Activated CD8-positive, alpha-beta memory T cell treated with anti-CD3 and anti-CD28 coated beads, Interleukin-2, amount 10 ng/mL, durations not matched to agents 7 days and 5 days (primary cell): ENCODE measurements at regions not wholly inside any gene's neighbourhood (a gene's known extent, or its start where the extent isn't known, plus 50 kb on each side); places are given as distances from the start of the nearest gene placed in this dataset.

Source experiments
- ATAC-seq: fragments of 150-1000 bp; cut with Tn5 transposase; one replicate; pipeline ENCODE4 v1.10.0; 2021; ENCODE audit warnings: moderate library complexity
- CTCF ChIA-PET: fragments of 350-600 bp; sonication (Branson Sonifier 250); formaldehyde crosslinking; loops from one replicate; lab custom pipeline; 2021; ENCODE audit warnings: antibody characterized with exemption; lab: Charles Lee
- DNase-seq: peaks from one replicate; pipeline ENCODE4 v3.0.0-alpha.2; 2020
- H3K27ac Mint-ChIP-seq: one replicate; pipeline ENCODE4 v1.8.0; 2021; ENCODE audit warnings: mild to moderate bottlenecking, mixed read lengths
- H3K27me3 Mint-ChIP-seq: one replicate; pipeline ENCODE4 v1.8.0; 2021; ENCODE audit warnings: mixed read lengths
- H3K36me3 Mint-ChIP-seq: one replicate; pipeline ENCODE4 v1.8.0; 2021; ENCODE audit warnings: mild to moderate bottlenecking, mixed read lengths
- H3K4me1 Mint-ChIP-seq: one replicate; pipeline ENCODE4 v1.8.0; 2021; ENCODE audit warnings: mixed read lengths
- H3K4me3 Mint-ChIP-seq: one replicate; pipeline ENCODE4 v1.8.0; 2021; ENCODE audit warnings: mild to moderate bottlenecking, moderate library complexity, mixed read lengths
- H3K9me3 Mint-ChIP-seq: one replicate; pipeline ENCODE4 v1.8.0; 2022; ENCODE audit warnings: low read depth, mixed read lengths

DNA sequence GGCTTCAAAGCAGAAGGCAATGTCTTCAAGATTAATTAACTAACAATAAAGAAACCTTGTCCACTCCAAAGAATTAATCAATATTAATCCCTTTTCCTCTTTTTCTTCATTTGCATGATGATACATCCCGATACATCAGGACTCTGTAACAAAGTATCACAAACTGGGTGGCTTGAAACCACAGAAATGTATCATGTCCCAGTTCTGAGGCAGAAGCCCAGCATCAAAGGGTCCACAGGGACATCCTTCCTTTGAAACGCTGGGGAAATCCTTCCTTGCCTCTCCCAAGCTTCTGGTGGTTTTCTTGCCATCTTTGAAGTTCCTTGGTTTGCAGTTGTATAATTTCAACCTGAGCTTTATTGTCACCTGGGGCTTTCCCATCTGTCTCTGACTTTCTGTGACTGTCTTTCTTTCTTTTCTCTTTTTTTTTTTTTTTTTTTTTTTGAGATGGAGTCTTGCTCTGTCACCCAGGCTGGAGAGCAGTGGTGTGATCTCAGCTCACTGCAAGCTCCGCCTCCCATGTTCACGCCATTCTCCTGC lies 210.2 kb upstream of the ADARB2 start:
- Mint-ChIP-seq H3K27me3 (no peaks in the 10 kb centered on the region), H3K9me3 (peaks cover 12% of the 10 kb centered on the region), H3K4me3 (no peak overlapping the region), H3K4me1 (peaks cover 12% of the 10 kb centered on the region), H3K36me3 (no peaks in the 10 kb centered on the region), H3K27ac (no peak overlapping the region)
- ATAC-seq (no peak), DNase-seq (no peak)
- CTCF ChIA-PET, result no interaction called here

DNA sequence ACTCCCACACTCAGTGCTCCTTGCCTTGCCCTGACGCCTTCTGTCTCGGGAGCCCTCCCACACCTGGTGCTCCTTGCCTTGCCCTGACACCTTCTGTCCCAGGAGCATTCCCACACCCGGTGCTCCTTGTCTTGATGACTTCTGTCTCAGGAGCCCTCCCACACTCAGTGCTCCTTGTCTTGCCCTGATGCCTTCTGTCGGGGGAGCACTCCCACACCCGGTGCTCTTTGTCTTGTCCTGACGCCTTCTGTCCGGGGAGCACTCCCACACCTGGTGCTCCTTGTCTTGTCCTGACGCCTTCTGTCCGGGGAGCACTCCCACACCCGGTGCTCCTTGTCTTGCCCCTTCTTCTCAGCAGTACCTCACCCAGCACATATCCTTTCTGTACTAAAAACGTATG lies 207.2 kb upstream of the ADARB2 start:
- no peak for ATAC-seq
- no peak for DNase-seq
- Mint-ChIP-seq H3K4me1 (peaks cover 15% of the 10 kb centered on the region), H3K27ac (no peak overlapping the region), H3K4me3 (no peak overlapping the region), H3K36me3 (no peaks in the 10 kb centered on the region), H3K27me3 (no peaks in the 10 kb centered on the region), H3K9me3 (peaks cover 12% of the 10 kb centered on the region)
- CTCF ChIA-PET, result no interaction called here

DNA sequence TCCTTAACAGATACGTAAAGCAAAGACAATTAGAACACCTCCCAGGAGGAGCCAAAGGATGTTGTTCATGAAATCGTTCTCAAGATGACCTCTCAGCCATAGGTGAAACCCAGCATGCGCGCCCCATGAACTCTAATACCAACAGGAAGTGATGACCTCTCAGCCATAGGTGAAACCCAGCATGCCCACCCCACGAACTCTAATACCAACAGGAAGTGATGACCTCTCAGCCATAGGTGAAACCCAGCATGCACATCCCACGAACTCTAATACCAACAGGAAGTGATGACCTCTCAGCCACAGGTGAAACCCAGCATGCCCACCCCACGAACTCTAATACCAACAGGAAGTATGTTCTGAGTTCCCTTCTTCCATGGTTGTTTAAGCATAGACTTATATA lies 205.2 kb upstream of the ADARB2 start:
- DNase-seq, result no peak
- Mint-ChIP-seq H3K4me1 (peaks cover 25% of the 10 kb centered on the region), H3K27ac (no peak overlapping the region), H3K9me3 (peaks cover 10% of the 10 kb centered on the region), H3K27me3 (no peaks in the 10 kb centered on the region), H3K4me3 (no peak overlapping the region), H3K36me3 (no peaks in the 10 kb centered on the region)
- no peak for ATAC-seq
- CTCF ChIA-PET, result no interaction called here

DNA sequence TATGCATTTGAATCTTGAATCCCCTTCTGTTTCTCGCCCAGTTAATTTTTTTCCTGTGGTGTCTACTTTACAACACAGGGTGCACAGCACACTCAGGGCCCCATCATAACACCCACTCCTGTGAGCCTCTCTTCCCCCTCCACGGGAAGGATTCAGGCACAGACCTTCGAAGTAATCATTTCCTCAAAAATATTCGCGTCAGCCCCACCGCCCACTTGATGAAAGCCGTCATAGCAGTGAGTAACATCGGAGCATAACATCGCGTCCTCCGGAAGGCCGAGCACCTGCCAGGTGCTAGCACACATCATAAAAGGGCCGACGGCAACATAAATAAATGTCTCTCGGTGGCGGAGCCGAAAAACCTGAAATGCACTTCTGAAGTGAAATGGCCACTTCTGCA lies 201.7 kb upstream of the ADARB2 start:
- Mint-ChIP-seq H3K4me3 (peak overlapping the region; percentile 56), H3K9me3 (peaks cover 5% of the 10 kb centered on the region), H3K4me1 (peaks cover 21% of the 10 kb centered on the region), H3K36me3 (no peaks in the 10 kb centered on the region), H3K27ac (peak overlapping the region; percentile 87), H3K27me3 (no peaks in the 10 kb centered on the region)
- no peak for DNase-seq
- peak; percentile 20 for ATAC-seq
- CTCF ChIA-PET, result no interaction called here

DNA sequence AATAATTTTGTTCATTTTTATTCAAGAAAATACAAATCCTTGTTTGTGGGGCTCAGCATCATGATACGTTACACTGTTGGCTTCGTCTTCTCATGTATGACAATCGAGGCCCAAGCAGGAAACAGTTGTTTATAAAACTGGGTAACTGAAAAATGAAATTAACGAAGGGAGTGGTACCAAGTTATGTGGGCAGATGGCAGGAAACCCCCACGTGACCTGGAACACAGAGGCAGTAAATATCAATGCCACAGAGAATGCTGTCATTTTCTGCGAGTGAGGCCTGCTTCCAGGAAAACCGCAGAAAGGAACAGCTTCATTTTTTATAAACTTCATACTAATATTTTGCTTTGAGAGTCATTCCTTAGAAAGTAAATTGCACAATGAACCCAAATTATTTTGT lies 201.0 kb upstream of the ADARB2 start:
- DNase-seq (peak; percentile 69), ATAC-seq (peak; percentile 61)
- Mint-ChIP-seq H3K4me1 (peaks cover 21% of the 10 kb centered on the region), H3K4me3 (no peak overlapping the region), H3K9me3 (peaks cover 1% of the 10 kb centered on the region), H3K36me3 (no peaks in the 10 kb centered on the region), H3K27me3 (no peaks in the 10 kb centered on the region), H3K27ac (peak overlapping the region; percentile 56)
- CTCF ChIA-PET, result no interaction called here

DNA sequence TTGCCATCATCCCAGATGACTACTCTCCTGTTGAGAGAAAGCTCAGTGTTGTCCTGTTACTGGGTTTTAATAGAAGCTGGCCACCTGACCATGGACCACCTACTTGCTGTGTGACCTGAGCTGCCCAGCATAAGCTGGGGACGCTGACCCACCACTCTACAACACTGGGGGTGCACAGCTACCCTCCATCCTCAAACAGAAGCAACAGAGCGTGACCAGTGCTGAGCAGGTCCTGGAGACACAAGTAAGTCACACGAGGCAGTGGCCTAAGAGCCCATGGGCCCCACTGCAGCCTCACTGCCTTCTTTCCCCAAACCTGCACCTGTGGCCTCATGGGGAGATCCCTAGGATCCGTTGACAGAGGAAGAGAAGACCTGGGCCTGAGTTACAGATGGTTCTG lies 198.6 kb upstream of the ADARB2 start:
- no peaks in the 10 kb centered on the region for H3K27me3 Mint-ChIP-seq
- no peaks in the 10 kb centered on the region for H3K36me3 Mint-ChIP-seq
- ATAC-seq, result no peak
- no peak overlapping the region for H3K27ac Mint-ChIP-seq
- no peak for DNase-seq
- H3K9me3 Mint-ChIP-seq, result no peaks in the 10 kb centered on the region
- H3K4me3 Mint-ChIP-seq, result no peak overlapping the region
- CTCF ChIA-PET, result interaction anchor here (0.6 kb wide), 1 partner anchor 20 kb away, joined by 3 read pairs; no protein-coding TSS in a partner anchor
- H3K4me1 Mint-ChIP-seq, result peaks cover 10% of the 10 kb centered on the region

DNA sequence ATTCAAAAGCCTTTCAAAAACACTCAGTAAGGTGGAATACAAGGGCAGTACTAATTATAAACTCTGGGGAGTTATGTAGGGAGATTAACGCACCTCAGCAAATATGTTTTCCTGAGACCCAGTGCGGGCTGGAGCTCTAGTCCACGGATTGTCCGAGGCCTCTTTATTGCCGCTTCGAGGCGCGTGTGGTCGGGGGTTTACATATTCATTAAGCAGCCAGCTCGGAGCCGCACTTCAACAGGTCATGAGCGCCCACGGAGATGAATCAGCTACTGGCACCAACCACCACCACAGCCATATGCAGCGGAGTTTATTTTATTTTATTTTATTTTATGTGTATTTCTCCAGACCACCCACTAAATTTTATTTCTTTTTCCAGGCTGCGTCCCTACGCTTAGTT lies 195.9 kb upstream of the ADARB2 start:
- no peak for DNase-seq
- H3K4me3 Mint-ChIP-seq, result no peak overlapping the region
- no peak for ATAC-seq
- peaks cover under 1% of the 10 kb centered on the region for H3K4me1 Mint-ChIP-seq
- no peaks in the 10 kb centered on the region for H3K27me3 Mint-ChIP-seq
- H3K27ac Mint-ChIP-seq, result no peak overlapping the region
- H3K36me3 Mint-ChIP-seq, result no peaks in the 10 kb centered on the region
- CTCF ChIA-PET, result interaction anchor here (0.6 kb wide), 1 partner anchor 1132 kb away, joined by 3 read pairs; no protein-coding TSS in a partner anchor
- H3K9me3 Mint-ChIP-seq, result no peaks in the 10 kb centered on the region

DNA sequence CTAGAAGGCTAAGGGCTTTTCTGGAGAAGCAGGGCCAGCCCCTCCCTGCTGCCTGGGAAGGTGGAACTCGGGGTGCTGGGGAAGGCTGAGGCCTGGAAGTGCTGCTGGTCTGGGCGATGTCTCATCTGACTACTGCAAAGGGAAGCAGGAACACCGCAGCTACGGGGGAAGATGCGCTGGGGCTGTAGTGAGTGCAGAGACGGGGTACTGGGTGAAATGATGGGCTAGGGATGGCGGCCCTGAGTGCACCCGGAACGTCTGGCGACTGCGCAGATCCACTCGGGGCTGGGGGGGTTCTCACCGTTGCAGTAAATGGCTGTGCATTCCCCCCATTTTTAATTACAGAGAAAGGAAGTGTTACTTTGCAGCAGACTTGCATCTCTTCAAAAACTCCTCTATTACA lies 195.4 kb upstream of the ADARB2 start:
- no peaks in the 10 kb centered on the region for H3K9me3 Mint-ChIP-seq
- no peak for ATAC-seq
- CTCF ChIA-PET, result interaction anchor here (0.6 kb wide), 1 partner anchor 1132 kb away, joined by 3 read pairs; no protein-coding TSS in a partner anchor
- no peaks in the 10 kb centered on the region for H3K36me3 Mint-ChIP-seq
- H3K4me3 Mint-ChIP-seq, result no peak overlapping the region
- no peak for DNase-seq
- H3K27me3 Mint-ChIP-seq, result no peaks in the 10 kb centered on the region
- no peak overlapping the region for H3K27ac Mint-ChIP-seq
- no peaks in the 10 kb centered on the region for H3K4me1 Mint-ChIP-seq

DNA sequence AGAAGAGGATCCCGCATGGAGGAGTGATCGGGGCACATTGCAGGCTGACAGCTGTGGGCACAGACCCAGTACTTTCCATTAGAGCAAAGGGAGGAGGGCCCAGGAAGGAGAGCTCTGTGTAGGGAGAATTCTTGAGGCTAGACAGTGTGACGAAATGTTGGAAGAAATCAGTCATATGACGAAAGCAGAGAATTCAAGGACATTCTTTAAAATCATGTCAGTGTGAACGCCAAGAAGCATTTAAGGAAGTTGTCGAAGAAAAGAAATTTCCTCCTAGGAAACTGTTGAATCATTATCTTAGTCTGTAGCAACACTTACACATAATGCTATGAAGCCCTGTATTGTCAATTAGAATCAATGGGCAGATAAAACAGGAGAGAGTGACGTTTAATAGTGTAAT lies 191.3 kb upstream of the ADARB2 start:
- no peaks in the 10 kb centered on the region for H3K27me3 Mint-ChIP-seq
- H3K4me3 Mint-ChIP-seq, result no peak overlapping the region
- H3K9me3 Mint-ChIP-seq, result no peaks in the 10 kb centered on the region
- no peak for ATAC-seq
- CTCF ChIA-PET, result no interaction called here
- no peaks in the 10 kb centered on the region for H3K4me1 Mint-ChIP-seq
- no peaks in the 10 kb centered on the region for H3K36me3 Mint-ChIP-seq
- no peak for DNase-seq
- H3K27ac Mint-ChIP-seq, result no peak overlapping the region

DNA sequence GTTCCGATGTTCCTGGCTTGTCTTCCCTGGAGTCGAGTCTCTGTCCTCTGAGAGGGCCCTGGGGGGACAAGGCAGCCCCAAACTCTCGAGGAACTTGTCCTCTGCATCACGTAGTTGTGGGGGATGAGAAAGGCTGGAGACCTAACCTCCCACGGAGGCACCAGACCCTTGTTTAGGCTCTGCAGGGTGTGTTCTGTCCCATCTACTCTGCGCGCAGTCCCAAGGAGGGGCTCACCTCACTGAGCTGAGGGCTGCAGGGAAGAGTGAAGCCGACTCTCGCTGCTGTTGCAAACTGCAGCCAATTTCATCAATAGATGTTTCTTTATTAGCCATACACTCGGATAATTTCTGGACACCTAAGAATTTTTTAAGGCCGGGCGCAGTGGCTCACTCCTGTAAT lies 186.7 kb upstream of the ADARB2 start:
- CTCF ChIA-PET, result no interaction called here
- no peaks in the 10 kb centered on the region for H3K36me3 Mint-ChIP-seq
- no peak for ATAC-seq

DNA sequence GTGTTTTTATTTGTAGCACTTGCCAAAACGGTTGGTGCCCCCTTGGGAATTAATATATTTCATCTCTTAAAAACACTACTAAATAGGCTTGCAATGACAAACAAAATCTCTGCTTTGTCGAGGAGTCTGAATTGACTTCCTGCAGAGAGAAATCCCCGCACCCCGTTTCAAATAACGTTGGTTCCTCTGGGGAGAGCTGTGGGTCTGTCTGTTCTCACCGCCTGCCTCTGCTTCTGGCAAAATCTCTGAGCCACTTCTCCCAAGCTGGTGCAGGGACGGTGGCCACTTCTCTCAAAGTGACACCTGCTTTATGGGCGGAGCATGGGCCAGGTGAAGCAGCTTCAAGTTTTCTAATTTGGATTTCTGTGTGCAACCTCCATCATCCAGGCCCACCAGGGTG lies 186.3 kb upstream of the ADARB2 start:
- DNase-seq (no peak), ATAC-seq (no peak)
- no peak overlapping the region for H3K27ac Mint-ChIP-seq
- no peaks in the 10 kb centered on the region for H3K36me3 Mint-ChIP-seq
- H3K4me3 Mint-ChIP-seq, result no peak overlapping the region
- no peaks in the 10 kb centered on the region for H3K27me3 Mint-ChIP-seq
- peaks cover 2% of the 10 kb centered on the region for H3K9me3 Mint-ChIP-seq
- no peaks in the 10 kb centered on the region for H3K4me1 Mint-ChIP-seq
- CTCF ChIA-PET, result no interaction called here

More for the DNA sequence above, 186.7 kb upstream of the ADARB2 start:
- Mint-ChIP-seq H3K9me3 (no peaks in the 10 kb centered on the region), H3K4me1 (no peaks in the 10 kb centered on the region), H3K27ac (no peak overlapping the region), H3K27me3 (no peaks in the 10 kb centered on the region), H3K4me3 (no peak overlapping the region)
- DNase-seq, result no peak

DNA sequence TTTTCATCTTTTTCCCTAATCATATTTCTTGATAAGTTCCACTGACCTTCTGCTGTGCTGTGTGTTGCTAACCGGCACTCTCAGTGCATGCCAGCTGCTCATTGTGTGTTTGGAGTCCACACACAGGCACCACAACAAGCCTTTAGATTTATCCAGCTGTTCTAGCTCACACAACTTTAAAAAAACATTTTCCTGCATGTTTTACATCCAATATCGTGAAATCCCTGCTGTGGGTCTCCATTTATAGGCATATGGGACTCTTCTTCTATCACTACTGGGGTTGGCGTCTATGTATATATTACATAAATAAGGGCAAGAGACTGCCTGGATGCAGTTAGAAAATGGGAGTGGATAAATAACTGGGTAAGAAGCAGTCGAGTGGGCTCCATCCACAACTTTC lies 183.6 kb upstream of the ADARB2 start:
- peaks cover 2% of the 10 kb centered on the region for H3K9me3 Mint-ChIP-seq
- H3K36me3 Mint-ChIP-seq, result no peaks in the 10 kb centered on the region
- H3K4me3 Mint-ChIP-seq, result no peak overlapping the region
- H3K4me1 Mint-ChIP-seq, result no peaks in the 10 kb centered on the region
- DNase-seq (no peak), ATAC-seq (no peak)
- CTCF ChIA-PET, result no interaction called here
- no peak overlapping the region for H3K27ac Mint-ChIP-seq
- no peaks in the 10 kb centered on the region for H3K27me3 Mint-ChIP-seq

DNA sequence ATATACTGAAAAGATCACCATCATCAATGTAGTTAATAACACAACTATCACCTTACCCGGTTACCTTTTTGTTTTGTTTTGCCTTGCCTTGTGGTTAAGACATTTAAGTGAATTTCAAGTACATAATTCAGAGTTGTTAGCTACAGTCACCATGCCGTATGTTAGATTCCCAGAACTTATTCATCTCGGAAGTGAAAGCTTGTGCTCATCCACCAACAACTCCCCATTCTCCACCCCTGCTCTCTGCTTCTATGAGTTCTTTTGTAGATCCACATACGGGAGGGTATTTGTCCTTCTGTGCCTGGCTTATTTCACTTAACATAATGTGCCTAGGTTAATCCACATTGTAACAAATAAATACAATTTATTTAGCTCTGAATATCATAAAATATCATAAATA lies 182.8 kb upstream of the ADARB2 start:
- no peak for DNase-seq
- Mint-ChIP-seq H3K36me3 (no peaks in the 10 kb centered on the region), H3K4me1 (no peaks in the 10 kb centered on the region), H3K27me3 (no peaks in the 10 kb centered on the region), H3K9me3 (peaks cover 2% of the 10 kb centered on the region), H3K27ac (no peak overlapping the region), H3K4me3 (no peak overlapping the region)
- CTCF ChIA-PET, result no interaction called here
- no peak for ATAC-seq

DNA sequence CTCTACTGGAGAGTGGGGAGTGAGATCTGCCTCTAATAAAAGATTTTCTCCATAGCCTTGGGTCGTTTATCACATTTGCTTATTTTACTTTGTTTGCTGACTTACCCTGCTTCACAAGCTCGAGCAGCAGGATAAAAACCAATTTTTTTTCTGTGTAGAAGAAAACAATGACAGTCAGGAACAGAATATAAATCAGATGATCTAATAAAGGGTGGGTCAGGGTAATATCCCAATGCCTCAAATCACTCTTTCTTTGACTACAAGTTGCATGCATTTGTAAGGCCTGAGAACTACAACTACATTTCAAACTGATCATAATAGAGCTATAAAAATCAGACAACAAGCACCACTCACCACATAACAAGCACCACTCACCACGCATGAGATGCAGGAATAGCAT lies 174.4 kb upstream of the ADARB2 start:
- CTCF ChIA-PET, result no interaction called here
- Mint-ChIP-seq H3K27me3 (no peaks in the 10 kb centered on the region), H3K36me3 (no peaks in the 10 kb centered on the region), H3K9me3 (peaks cover 5% of the 10 kb centered on the region), H3K27ac (no peak overlapping the region), H3K4me3 (no peak overlapping the region), H3K4me1 (no peaks in the 10 kb centered on the region)
- ATAC-seq (no peak), DNase-seq (no peak)

DNA sequence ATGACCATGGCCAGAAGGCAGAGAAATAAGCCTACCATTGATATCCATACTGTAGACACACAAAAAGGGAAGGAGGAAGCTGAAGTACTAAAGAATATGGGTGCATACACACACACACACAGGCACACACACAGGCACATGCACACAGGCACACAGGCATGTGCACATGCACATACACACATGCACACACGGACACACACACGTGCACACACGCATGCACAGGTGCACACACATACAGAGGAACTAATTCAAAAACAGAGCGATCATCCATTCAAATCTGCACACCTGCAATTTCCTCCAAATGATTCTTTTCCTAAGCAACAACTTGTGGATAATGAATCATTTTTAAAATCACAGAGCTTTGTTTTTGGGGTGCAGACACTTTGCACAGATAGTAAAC lies 166.7 kb upstream of the ADARB2 start:
- DNase-seq (no peak), ATAC-seq (no peak)
- H3K36me3 Mint-ChIP-seq, result no peaks in the 10 kb centered on the region
- H3K4me1 Mint-ChIP-seq, result no peaks in the 10 kb centered on the region
- no peaks in the 10 kb centered on the region for H3K9me3 Mint-ChIP-seq
- H3K27ac Mint-ChIP-seq, result no peak overlapping the region
- no peak overlapping the region for H3K4me3 Mint-ChIP-seq
- no peaks in the 10 kb centered on the region for H3K27me3 Mint-ChIP-seq
- CTCF ChIA-PET, result no interaction called here
